GM08714 (cell line): ENCODE measurements at regions not wholly inside any gene's neighbourhood (a gene's known extent, or its start where the extent isn't known, plus 50 kb on each side); places are given as distances from the start of the nearest gene placed in this dataset.

Source experiments
- H3K4me3 ChIP-seq: fragments of 200-500 bp; sonication (Bioruptor generic); 2 replicates; pipeline ENCODE4 v1.5.1; 2014; ENCODE audit warnings: mild to moderate bottlenecking, low read length, inconsistent platforms
- ZNF274 ChIP-seq: IDR thresholded peaks from 2 replicates; pipeline ENCODE4 v1.6.1; 2012; ENCODE audit warnings: mild to moderate bottlenecking, low read depth, low read length

DNA sequence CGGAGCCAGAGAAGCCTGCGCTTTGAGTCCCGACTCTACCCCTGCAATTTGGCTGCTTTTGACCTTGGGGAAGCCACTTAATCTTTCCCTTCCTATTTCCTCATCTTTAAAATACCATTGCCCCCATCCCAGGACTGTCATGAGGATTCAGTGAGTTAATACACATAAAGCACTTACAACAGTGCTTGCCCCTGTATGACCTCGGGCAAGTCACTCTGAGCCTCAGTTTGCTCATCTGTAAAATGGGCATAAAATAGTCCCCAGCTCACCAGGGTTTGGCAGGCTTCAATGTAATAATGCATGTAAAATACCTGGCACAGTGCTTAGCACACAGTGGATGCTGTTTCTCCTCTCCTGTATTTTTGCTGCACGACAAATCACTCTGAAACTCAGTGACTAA, 278.7 kb upstream of the PWP1 start:
- no peak for TF ChIP-seq ZNF274
- no peak overlapping the region for H3K4me3 ChIP-seq

DNA sequence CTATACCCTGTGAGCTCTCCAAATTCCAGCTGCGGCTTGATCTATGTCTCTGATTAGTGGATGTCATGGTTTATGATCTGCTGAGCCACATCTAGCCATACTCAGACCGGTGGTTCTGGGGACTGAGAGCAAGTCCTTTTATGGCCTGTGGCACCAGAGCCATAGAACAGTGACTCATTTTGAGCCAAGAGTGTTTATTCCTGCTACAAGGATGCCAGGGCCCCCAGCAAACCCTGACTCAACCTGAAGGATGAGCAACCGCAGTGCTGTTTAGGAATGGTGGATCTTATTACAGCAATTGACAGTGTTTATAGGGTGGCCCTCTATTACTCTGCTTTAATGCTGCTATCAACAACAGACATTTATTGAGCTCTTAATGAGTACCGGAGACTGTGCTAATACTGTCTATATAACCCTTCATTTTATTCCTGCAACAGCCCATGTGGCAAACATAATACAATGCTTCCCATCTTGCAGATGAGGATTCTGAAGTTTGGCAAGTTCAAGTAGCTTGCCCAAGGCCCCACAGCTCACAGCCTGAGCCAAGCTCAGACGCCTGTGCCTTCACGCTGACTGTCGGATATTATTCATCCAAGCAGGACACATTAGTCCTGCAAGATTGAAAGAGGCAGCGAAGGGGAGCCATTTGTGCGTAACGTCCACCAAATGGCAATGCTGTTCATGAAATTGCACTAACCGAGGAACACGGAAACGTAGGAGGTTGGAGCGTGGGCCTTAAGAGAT, 273.6 kb upstream of the PWP1 start:
- no peak overlapping the region for H3K4me3 ChIP-seq
- TF ChIP-seq ZNF274 = no peak

DNA sequence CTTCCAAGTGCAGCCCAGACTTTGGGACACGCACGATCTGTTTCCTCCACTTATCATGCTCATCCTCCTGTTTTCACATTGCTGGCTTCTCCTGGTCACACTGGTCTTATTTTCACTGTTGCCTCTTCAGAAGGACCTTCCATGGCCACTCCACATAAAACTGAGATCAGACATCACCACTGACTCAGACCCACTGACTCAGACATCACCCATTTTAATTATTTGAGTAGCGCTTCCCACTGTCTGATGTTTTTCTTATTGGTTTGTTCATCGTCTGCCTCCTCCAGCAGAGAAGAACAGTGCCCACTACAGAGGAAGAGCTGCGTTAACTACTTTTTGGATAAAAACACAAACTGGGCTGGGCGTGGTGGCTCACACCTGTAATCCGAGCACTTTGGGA, 270.5 kb upstream of the PWP1 start:
- TF ChIP-seq ZNF274 = no peak
- no peak overlapping the region for H3K4me3 ChIP-seq

DNA sequence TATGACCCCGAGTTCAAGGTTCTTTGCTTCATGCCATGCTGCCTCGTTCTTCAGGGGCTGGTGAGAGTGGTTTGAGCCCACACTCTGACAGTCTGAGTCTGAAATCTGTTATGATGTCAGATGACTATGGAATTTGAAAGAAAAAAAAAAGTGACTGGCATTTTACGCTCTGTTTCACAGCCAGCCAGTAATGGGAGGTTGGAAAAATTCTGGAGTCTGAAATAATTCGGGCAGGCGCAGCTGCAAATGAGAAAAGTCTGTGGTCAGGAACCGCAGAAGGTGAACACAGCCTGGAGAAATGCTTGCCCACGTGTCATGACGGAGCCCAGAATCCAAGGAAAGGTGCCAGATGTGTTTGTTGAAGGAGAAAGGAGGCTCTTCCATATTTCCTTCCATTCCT, 269.8 kb upstream of the PWP1 start:
- TF ChIP-seq ZNF274 = no peak
- H3K4me3 ChIP-seq = no peak overlapping the region

DNA sequence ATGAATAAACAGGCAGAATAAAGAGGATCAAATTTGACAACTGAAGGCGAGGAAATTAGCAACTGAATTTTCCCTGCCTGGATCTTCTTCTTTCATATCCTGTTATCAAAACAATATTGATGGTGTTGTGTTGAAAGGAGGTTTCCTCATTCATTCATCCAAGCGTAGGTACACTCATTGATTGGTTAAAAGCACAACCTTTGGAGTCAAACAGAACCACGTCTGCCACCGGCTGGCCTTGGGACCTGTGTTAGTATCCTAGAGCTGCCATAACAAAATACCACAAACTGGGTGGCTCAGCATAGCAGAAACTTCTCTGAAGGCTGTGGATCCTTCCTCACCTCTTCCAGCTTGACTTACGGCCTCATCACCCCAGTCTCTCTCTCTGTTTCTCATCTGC, 268.6 kb upstream of the PWP1 start:
- TF ChIP-seq ZNF274 = no peak

DNA sequence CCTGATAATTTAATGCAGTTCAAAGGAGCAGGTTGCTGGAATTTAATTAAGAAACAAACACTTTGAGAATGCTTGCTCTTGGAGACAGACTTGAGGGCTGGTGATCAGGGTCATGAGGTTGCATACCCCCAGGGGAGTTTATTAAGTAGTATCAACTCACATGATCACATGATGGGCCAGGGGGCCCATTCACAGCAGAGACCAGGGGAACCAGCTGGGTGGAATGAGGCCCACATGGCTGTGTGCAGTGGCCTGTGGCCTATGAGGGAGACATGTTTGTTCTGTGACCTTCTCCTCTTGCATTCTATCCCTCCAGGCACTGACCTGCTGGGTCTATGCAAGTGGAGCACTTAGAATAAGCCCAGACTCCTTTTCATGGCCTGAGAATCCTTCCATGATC, 266.6 kb upstream of the PWP1 start:
- no peak for TF ChIP-seq ZNF274
- H3K4me3 ChIP-seq = no peak overlapping the region

More for the DNA sequence above, 268.6 kb upstream of the PWP1 start:
- no peak overlapping the region for H3K4me3 ChIP-seq

DNA sequence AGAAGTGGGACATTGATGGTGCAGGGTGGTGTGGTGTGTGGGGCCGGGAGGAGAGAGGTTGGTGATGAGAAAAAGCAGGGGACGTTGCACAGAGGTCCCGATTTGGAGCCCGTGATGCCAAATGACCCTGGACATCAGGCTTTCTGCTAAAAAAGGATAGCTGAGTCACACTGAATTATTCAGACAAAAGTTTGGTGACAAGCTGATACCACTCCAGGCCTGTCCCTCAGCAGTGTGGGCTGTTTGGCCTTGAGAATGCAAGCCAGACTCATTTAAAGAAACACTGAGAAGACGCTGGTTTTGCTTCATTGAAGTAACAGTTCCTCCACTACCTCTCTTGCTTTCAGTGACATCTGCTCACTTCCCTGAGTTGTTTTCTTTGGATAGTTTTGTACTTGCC, 262.1 kb upstream of the PWP1 start:
- TF ChIP-seq ZNF274 = no peak

DNA sequence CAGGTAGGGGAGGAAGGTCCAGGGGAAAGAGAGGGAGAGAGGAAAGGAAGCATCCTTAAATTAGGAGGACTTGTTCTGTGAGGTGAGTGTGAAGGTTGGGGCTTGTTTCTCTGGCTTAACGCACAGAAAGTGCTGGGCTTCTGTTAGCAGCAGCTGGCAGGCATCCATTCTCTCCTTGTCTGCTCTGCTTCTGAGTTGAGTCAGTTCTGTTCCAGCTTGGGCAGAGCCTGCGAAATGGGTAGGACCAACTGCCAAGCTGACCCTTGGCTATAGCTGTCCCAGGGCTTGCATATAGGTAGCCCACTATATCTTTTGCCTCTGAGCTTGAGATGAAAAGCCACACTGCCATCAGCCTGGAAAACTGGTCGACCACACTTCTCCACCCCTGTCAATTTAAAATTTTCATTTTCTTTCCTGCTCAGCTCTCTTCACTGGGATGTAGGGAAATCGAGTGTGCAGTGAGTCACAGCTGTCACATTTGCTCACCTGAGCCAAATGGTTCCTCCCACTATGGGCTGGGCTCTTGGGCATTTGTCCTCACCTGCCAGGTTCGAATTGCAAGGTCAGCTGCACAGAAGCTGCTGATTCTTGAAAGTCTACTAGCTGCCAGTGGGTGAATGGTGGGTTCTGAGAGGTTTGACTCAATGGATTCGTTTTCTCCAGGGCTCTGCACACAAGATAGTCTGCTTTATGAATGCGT, 256.4 kb upstream of the PWP1 start:
- TF ChIP-seq ZNF274 = no peak
- H3K4me3 ChIP-seq = no peak overlapping the region

More for the DNA sequence above, 262.1 kb upstream of the PWP1 start:
- H3K4me3 ChIP-seq = no peak overlapping the region

DNA sequence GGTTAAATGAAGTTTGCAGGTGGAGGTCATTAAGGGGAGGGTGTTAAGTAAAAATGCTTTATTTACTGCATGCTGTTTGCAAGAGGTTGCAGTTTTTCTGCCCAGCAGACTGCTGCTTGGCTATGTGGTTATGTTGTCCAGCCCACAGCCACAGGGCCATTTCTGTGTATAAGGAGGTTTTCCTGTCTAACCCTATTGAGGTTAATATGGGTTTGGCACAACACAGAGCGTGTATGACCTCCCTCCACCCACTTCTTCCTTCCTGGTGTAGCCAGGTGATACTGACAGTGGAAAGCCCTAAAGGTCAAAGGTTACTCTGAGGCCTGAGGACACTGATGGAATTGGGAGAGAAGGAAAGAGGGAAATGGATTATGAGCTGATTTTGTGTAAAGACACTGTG, 253.7 kb upstream of the PWP1 start:
- TF ChIP-seq ZNF274 = no peak
- H3K4me3 ChIP-seq = no peak overlapping the region

DNA sequence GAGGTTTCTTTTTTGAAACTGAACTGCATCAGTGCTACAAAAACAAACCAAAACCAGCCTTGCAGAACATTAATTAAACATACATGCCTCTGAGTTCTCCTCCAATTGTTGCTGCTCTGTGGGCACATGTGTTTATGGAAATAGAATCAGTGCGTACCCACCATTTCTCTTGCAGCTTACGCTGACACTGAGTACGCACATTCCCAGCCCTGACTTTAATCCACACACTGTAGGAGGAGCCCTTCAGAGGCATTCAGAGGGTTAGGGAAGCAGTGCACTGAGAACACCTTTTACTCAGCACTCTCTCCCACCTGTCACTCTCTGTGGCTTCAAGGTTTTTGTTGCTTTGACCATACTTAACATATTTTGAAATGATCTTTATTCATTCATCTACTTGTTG, 250.5 kb upstream of the PWP1 start:
- TF ChIP-seq ZNF274 = no peak
- no peak overlapping the region for H3K4me3 ChIP-seq

DNA sequence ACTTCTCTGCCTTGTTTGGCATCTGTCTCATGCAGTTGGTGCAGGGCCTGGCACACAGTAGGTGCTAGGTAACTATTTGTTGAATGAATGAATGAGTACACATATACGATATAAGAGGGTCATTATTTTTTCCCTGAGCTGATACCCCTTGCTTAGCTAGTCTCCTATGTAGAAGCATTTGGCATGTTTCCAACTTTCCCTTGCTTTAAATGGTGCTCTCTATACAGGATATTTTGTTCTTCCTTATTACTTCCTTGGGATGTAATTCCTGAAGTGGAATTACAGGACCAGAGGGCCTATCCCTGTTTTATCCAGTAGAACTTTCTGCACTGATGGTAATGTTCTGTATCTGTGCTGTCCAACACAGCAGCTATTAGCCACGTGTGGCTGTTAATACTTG, 250.1 kb upstream of the PWP1 start:
- no peak overlapping the region for H3K4me3 ChIP-seq
- no peak for TF ChIP-seq ZNF274

DNA sequence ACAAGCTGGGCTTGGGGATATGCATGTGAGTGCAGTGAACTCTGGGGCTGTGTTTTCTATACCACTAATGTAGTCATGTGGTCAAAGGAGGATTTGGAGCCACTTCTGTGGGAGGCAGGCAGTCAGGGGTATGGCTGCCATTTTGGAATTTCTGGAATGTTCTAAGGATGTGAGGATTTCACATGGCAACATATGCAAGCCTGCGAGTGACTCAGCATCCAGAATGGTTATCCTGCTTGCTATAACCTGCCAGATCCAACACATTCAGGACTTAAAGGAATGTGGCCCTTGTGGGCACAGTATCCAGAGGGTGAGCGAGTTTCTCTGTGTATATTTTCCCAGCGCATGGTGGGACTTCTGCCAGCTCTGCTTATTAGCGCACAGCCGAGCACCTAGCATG, 249.2 kb upstream of the PWP1 start:
- H3K4me3 ChIP-seq = no peak overlapping the region
- no peak for TF ChIP-seq ZNF274

DNA sequence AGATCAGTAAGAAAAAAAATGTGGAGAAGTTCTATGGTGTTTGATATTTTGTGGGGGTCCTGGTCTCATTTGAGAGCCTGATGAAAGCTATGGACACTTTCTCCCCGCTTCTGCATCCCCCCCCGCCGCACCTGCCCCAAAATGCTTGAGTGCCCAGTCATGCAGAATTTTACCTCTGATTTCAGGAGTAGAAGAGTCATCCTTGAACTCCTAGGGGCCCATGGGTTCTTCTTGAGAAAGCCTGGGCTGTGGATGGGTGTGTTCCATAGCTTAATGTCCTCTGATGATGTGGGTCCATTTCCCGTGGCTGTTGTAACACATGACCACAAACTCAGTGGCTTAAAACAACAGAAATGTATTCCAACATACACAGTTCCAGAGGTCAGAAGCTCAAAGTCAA, 248.8 kb upstream of the PWP1 start:
- TF ChIP-seq ZNF274 = no peak
- H3K4me3 ChIP-seq = no peak overlapping the region

DNA sequence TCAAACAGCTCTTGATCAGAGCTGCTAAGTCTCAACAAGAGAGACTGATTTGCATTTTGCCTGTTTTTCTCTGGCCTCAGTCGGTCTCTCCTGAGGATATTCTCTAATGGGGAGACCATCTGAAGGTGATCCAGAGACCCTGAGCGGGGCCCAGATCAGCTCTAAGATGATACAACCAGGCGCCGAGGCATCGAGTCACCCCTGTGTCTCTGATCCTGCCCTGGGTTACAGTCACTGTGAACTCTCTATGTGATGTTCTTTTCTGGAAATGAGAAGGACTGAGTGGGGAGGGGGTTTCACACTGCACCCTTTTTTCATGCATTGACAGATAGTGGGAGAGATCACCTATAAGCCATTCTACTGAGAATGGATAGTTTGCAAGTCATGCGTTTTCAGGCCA, 247.6 kb upstream of the PWP1 start:
- TF ChIP-seq ZNF274 = no peak
- H3K4me3 ChIP-seq = no peak overlapping the region

DNA sequence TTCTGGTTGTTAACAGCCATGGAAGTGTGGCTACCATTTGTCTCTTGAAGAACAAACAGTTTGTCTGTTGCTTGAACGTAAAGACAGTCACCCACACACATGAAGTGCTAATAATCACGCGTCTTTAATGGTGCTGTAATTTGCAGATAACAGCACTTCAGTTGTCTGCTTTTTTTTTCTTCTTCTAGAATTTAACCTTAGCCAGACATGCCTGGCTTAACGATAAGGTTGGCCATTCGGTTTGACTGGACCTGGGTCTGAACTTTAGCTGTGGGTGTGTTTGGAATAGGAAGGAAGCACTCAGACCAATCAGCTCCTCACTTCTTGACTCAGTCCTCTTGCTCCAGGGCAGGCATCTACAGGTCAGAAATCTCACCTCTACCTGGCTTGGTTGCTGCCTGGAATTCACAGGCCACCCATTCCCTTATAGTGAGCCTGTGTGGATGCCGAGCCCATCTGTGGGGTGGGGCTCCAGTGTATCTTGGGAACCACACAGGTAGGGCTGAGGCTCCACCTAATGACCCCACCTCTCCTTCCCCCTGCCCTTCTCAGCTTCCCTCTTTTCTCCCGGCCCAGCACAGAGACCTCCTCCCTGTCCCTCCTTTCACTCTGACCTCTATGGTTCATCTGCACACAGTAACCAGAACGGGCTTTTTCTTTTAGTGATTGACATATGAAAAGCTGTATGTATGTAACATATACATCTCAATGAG, 246.4 kb upstream of the PWP1 start:
- TF ChIP-seq ZNF274 = no peak
- H3K4me3 ChIP-seq = no peak overlapping the region
